Activated naive CD4-positive, alpha-beta T cell treated with anti-CD3 and anti-CD28 coated beads, Interleukin-2, amount 10 ng/mL, durations not matched to agents 7 days and 5 days (primary cell): ENCODE measurements at regions not wholly inside any gene's neighbourhood (a gene's known extent, or its start where the extent isn't known, plus 50 kb on each side); places are given as distances from the start of the nearest gene placed in this dataset.

ENCODE experiments used
- CTCF ChIA-PET: fragments of 350-600 bp; sonication (Branson Sonifier 250); formaldehyde crosslinking; loops from one replicate; lab custom pipeline; 2021; ENCODE audit warnings: antibody characterized with exemption; lab: Charles Lee
- DNase-seq: peaks from one replicate; pipeline ENCODE4 v3.0.0-alpha.2; 2020
- H3K27ac Mint-ChIP-seq: one replicate; pipeline ENCODE4 v1.8.0; 2021; ENCODE audit warnings: mild to moderate bottlenecking, moderate library complexity, mixed read lengths
- H3K27me3 Mint-ChIP-seq: one replicate; pipeline ENCODE4 v1.8.0; 2021; ENCODE audit warnings: mild to moderate bottlenecking, mixed read lengths
- H3K36me3 Mint-ChIP-seq: one replicate; pipeline ENCODE4 v1.8.0; 2021; ENCODE audit warnings: mixed read lengths
- H3K4me1 Mint-ChIP-seq: one replicate; pipeline ENCODE4 v1.8.0; 2021; ENCODE audit warnings: mixed read lengths
- H3K4me3 Mint-ChIP-seq: one replicate; pipeline ENCODE4 v1.8.0; 2021; ENCODE audit warnings: mild to moderate bottlenecking, moderate library complexity, mixed read lengths
- H3K9me3 Mint-ChIP-seq: one replicate; pipeline ENCODE4 v1.8.0; 2021; ENCODE audit warnings: mixed read lengths

DNA sequence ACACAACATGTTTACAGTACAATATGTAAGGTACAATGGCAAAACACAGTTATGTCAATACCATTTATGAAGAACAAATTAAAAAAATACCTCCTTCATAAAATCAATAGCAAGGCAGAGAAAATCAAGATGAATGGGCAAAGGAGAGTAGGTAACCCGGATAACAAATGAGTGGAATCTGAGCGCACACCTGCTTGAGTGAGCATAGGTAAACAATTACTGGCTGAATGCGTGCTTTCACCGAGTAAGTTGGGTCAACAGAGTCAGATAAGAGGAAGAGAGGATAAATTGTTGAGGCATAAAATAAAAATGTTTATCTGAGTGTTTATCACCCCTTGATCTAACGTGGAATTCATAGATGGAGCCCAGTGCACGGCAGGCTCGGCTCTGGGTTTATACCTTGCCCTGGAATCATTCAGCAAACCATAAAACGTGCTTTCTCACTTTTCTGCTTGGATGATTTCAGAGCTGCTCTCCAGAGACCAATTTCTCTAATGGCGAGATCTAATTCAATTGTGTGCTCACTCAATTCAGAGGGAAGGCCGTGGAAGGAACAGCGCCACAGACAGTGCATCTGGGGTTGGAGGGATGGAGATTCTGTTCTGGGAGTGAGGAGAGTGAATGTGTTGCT lies 224.8 kb upstream of the MAP3K7 start:
- H3K27me3 Mint-ChIP-seq = no peaks in the 10 kb centered on the region
- DNase-seq = no peak
- no peak overlapping the region for H3K4me3 Mint-ChIP-seq
- H3K4me1 Mint-ChIP-seq = no peaks in the 10 kb centered on the region
- no peaks in the 10 kb centered on the region for H3K36me3 Mint-ChIP-seq
- CTCF ChIA-PET = no interaction called here
- H3K9me3 Mint-ChIP-seq = no peaks in the 10 kb centered on the region
- no peak overlapping the region for H3K27ac Mint-ChIP-seq

DNA sequence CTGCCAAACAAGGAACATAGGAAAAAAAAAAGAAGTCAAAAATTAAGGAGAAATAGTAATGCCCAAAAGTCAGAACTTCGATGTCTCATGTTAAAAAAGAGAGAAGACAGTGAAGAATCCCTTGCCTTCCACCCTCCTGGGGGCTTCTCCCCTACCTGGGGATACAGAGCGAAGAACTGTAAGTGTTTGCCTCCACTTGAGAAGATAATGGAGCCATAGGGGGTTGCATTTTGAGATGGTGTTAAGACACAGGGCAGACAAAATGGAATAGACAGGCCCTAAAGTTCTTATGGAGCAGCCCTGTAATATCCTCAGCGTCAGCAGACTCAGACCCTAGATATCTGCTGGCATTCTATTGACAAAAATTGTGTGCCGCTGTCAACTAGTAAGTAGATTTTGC lies 222.2 kb upstream of the MAP3K7 start:
- Mint-ChIP-seq H3K27me3 (no peaks in the 10 kb centered on the region), H3K4me1 (no peaks in the 10 kb centered on the region), H3K36me3 (no peaks in the 10 kb centered on the region), H3K4me3 (no peak overlapping the region), H3K9me3 (no peaks in the 10 kb centered on the region), H3K27ac (no peak overlapping the region)
- CTCF ChIA-PET = no interaction called here
- no peak for DNase-seq

DNA sequence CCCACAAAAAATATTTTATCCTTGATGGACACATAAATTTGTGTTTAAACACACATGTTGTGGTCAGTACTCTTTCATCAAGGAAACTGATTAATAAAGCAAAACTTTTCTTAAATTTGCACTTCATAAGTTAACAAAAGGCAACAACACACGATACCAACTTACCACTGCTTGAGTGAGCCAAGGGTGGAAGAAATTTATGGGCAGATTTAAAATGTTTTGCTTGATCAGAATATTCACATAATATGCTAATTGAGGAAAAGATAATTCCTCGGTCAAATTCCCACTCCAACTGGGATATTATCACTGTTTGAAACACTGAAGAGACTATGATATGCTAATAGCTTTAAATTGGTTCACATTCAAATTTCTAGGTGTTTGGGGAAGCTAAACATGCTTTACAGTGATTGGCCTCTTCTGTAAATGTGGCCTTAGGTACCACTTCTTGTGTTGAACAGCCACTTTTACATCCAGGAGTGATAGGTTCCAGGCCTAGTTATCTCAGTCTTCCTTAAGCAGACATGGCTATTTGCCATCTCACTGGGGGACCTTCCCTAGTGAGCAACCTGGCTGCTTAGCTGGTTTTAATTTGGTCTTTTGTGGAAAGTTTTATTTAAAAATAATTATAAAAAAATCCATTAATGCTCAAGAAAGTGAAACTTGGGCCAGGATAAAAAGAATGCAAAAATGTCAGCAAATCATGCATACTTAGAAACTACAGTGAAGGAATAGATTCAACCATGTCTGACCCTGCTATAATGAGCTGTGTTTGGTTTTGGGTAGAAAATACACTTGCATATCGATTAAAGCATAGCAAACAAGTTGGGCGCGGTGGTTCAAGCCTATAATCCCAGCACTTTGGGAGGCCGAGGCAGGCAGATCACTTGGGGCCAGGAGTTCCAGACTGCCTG lies 221.2 kb upstream of the MAP3K7 start:
- H3K27ac Mint-ChIP-seq = no peak overlapping the region
- no peaks in the 10 kb centered on the region for H3K36me3 Mint-ChIP-seq
- no peak for DNase-seq
- CTCF ChIA-PET = no interaction called here
- no peaks in the 10 kb centered on the region for H3K27me3 Mint-ChIP-seq
- H3K4me1 Mint-ChIP-seq = no peaks in the 10 kb centered on the region
- H3K9me3 Mint-ChIP-seq = no peaks in the 10 kb centered on the region
- no peak overlapping the region for H3K4me3 Mint-ChIP-seq

DNA sequence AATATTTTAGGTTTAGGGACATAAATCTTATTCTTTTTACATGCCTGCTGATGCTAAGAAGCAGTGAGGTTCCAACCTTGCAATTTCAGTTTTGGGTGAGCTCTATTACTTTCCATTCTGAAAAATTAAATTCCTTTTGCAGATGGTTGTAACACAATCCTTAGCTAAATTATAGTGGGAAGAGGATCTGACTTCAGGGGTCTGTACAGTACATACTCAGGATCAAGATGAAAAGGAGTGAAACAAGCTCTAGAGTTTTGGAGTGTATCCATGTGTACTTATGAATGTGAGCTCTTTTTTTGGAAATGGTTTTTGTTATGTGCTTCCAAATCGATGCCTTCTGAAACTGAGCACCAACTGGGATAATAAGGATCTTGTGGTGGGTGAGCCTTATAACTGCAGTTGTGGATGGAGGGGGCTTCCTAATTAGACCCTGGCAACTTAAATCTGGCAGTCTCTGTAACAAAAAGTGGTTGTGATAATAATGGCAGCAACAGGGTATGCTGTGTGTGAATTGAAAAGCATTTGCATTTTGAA lies 218.8 kb upstream of the MAP3K7 start:
- H3K36me3 Mint-ChIP-seq = no peaks in the 10 kb centered on the region
- DNase-seq = no peak
- no peaks in the 10 kb centered on the region for H3K4me1 Mint-ChIP-seq
- H3K4me3 Mint-ChIP-seq = no peak overlapping the region
- no peaks in the 10 kb centered on the region for H3K9me3 Mint-ChIP-seq
- no peak overlapping the region for H3K27ac Mint-ChIP-seq
- peaks cover 3% of the 10 kb centered on the region for H3K27me3 Mint-ChIP-seq
- CTCF ChIA-PET = interaction anchor here (1.1 kb wide), 1 partner anchor 9 kb away, joined by 3 read pairs; no protein-coding TSS in a partner anchor

DNA sequence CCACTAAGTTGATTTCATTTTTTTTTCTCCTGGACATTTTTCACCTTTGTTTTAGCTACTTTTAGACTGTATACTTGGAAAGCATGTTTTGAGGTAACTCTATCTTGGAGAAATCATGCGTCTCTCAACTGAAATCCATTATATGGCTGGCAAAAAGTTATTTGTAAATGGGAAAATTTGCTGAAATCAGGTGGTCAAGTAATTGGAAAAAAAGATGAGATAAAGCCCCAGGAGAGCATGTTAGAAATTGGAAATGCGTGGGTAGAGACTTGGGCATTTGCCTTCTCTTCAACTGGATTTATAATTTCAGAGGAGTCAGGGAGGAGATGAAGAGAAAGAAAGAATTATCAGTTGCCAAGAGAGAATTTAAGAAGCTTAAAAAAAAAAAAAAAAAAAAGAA lies 217.1 kb upstream of the MAP3K7 start:
- Mint-ChIP-seq H3K4me3 (no peak overlapping the region), H3K36me3 (no peaks in the 10 kb centered on the region), H3K27ac (no peak overlapping the region), H3K9me3 (no peaks in the 10 kb centered on the region), H3K4me1 (no peaks in the 10 kb centered on the region), H3K27me3 (peaks cover 3% of the 10 kb centered on the region)
- no peak for DNase-seq
- CTCF ChIA-PET = no interaction called here

DNA sequence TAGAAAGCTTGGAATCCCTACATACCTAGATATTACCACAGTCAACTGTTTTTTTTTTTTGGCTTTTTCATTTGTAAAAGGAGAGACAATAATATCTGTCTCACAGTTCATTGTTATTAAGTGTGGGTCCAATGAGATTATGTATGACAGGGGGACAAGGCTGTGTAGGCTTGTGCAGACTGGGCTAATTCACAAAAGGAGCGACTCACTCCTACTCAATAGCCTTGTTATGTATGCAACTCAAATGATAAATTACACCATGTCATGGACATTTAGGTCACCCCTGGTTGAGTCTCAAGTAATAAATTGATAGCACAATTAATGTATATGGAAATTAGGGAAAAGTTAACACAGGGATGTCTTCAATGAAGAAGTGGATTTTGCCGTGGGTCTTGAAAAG lies 208.2 kb upstream of the MAP3K7 start:
- Mint-ChIP-seq H3K27ac (no peak overlapping the region), H3K9me3 (no peaks in the 10 kb centered on the region), H3K36me3 (no peaks in the 10 kb centered on the region), H3K27me3 (no peaks in the 10 kb centered on the region), H3K4me3 (no peak overlapping the region), H3K4me1 (no peaks in the 10 kb centered on the region)
- CTCF ChIA-PET = no interaction called here
- DNase-seq = no peak

DNA sequence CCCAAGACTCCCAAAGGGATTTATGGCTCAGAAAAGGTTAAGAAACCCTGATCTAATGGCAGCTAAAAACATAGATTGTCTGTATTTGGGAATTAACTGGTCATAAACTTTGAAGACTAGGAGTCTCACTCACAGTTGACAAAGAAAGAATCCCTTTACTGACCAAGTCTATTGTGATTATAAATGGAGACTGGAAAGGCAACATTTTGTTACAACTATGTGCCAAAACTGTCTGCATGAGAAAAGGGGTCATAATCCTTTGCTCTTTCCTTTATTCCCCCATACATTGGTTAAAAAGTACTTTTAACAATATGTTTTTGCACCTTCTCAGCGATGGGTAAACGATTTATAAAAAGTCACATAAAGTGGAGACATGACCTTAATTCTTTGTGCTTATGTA lies 206.9 kb upstream of the MAP3K7 start:
- CTCF ChIA-PET = no interaction called here
- no peak overlapping the region for H3K4me3 Mint-ChIP-seq
- no peak for DNase-seq
- H3K9me3 Mint-ChIP-seq = no peaks in the 10 kb centered on the region
- H3K27me3 Mint-ChIP-seq = no peaks in the 10 kb centered on the region
- H3K36me3 Mint-ChIP-seq = no peaks in the 10 kb centered on the region
- no peak overlapping the region for H3K27ac Mint-ChIP-seq
- H3K4me1 Mint-ChIP-seq = no peaks in the 10 kb centered on the region

DNA sequence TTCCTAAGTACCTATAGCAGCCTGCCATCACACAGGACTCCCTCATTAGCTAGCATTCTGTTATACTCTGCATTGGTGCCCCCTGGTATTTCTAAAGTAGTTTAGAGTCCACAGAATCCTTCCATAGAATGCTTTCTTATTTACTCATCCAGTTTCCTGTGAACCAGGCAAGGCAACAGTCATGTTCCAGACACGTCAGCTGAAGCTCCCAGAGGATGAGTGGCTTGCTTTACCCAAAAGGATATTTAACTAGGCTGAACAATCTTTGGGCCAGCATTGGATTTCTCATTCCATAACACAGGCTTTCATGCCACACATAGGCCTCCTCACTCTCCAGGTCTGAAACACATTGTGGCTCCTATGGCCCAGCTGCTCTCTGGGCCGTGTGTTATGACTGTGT lies 203.8 kb upstream of the MAP3K7 start:
- H3K4me3 Mint-ChIP-seq = no peak overlapping the region
- CTCF ChIA-PET = no interaction called here
- no peaks in the 10 kb centered on the region for H3K36me3 Mint-ChIP-seq
- H3K27me3 Mint-ChIP-seq = no peaks in the 10 kb centered on the region
- no peak overlapping the region for H3K27ac Mint-ChIP-seq
- H3K4me1 Mint-ChIP-seq = no peaks in the 10 kb centered on the region
- DNase-seq = no peak
- H3K9me3 Mint-ChIP-seq = no peaks in the 10 kb centered on the region

DNA sequence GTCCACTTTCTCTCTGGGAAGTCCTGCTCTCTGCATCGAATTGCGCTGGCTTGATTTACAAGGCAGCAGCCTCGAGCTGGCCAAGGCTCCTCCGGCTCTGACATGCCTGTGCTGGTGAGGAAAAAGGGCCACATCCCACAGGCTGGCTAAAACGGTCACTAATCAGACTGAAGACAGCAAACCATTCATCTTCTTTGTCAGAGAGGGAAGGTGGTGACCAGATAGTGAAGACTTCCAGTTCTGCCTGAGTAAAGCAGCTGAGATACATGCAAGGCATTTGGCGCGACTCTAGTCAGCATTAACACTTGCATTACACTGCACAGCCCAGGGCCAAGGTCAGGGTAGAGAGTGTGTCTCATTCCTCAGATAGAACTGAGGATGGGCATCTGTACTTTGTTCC lies 203.2 kb upstream of the MAP3K7 start:
- CTCF ChIA-PET = no interaction called here
- Mint-ChIP-seq H3K9me3 (no peaks in the 10 kb centered on the region), H3K36me3 (no peaks in the 10 kb centered on the region), H3K4me1 (no peaks in the 10 kb centered on the region), H3K27ac (no peak overlapping the region), H3K4me3 (no peak overlapping the region), H3K27me3 (no peaks in the 10 kb centered on the region)
- no peak for DNase-seq

DNA sequence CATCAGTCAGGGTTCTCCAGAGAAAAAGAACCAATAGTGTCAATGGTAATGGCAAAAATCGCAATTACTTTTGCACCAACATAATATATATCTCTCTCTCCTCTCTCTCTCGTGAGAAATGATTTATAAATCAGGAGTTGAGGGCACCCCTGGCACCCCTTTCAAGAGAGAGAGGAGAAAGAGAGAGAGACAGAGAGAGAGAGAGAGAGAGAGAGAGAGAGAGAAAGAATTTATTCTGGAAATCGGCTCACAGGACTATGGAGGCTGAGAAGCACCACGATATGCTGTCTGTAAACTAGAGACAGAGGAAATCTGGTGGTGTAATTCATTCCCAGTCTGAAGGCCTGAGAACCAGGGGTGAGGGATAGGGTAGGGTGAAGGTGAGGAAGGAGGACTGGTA lies 201.9 kb upstream of the MAP3K7 start:
- Mint-ChIP-seq H3K9me3 (no peaks in the 10 kb centered on the region), H3K4me3 (no peak overlapping the region), H3K36me3 (no peaks in the 10 kb centered on the region), H3K27ac (no peak overlapping the region), H3K4me1 (no peaks in the 10 kb centered on the region), H3K27me3 (no peaks in the 10 kb centered on the region)
- CTCF ChIA-PET = no interaction called here
- DNase-seq = no peak

DNA sequence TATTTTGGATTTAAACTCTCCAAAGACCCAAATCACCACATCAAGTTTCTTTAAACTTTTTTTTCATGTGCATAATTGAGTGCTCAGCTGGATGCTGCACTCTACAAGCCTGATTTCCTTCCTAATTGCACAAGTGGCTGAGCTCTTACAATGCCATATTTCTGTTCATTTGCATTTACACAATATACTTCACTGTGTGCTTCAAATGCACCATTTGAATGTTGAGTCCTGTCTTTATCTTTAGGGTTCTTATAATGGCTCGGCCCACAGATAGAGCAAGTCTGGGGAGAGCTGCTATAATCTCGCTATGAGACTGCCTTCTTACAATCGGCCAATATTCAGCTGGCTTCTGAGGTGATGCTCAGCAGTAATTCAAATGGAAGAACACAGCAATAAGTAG lies 200.6 kb upstream of the MAP3K7 start:
- H3K27ac Mint-ChIP-seq = no peak overlapping the region
- H3K27me3 Mint-ChIP-seq = no peaks in the 10 kb centered on the region
- no peak for DNase-seq
- CTCF ChIA-PET = no interaction called here
- no peak overlapping the region for H3K4me3 Mint-ChIP-seq
- no peaks in the 10 kb centered on the region for H3K9me3 Mint-ChIP-seq
- no peaks in the 10 kb centered on the region for H3K36me3 Mint-ChIP-seq
- H3K4me1 Mint-ChIP-seq = no peaks in the 10 kb centered on the region

DNA sequence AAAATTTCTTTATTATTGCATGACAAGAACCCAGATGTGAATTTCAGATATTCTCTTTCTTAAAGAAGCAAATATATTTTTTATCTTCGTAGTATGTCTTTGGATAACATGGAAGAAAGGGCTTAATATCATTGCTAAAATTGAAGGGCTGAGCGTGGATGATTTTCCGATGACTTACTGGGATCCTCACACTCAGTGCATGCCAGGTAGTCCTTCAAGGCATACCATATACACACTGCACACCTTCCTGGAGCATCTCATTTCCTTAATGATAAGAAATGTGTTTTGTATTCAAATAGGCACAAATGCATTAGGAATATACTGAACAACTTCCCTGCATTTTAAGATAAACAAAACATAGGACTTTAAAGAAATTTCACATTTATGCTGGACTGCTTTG lies 193.9 kb upstream of the MAP3K7 start:
- Mint-ChIP-seq H3K4me1 (no peaks in the 10 kb centered on the region), H3K27ac (no peak overlapping the region), H3K27me3 (no peaks in the 10 kb centered on the region), H3K36me3 (no peaks in the 10 kb centered on the region), H3K4me3 (no peak overlapping the region), H3K9me3 (no peaks in the 10 kb centered on the region)
- CTCF ChIA-PET = no interaction called here
- no peak for DNase-seq

DNA sequence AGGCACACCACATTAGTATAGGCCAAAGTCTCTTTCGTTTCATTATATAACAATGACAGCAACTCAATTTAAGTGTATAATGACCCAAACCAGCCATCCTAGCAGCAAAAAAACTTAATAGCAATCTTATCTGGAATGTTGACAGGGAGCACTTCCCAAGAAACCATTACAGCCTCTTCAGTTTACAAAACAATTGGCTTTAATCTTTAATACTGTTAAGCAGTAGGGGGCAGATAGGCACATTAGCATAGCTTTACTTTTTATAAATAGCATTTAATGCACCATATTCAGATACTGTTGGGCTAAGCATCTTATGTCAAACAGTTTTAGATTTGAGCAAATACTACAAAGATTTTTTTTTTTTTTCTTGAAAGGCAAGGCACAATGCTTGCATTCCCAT lies 193.3 kb upstream of the MAP3K7 start:
- H3K9me3 Mint-ChIP-seq = no peaks in the 10 kb centered on the region
- no peaks in the 10 kb centered on the region for H3K36me3 Mint-ChIP-seq
- CTCF ChIA-PET = no interaction called here
- H3K27ac Mint-ChIP-seq = no peak overlapping the region
- no peak overlapping the region for H3K4me3 Mint-ChIP-seq
- no peaks in the 10 kb centered on the region for H3K4me1 Mint-ChIP-seq
- H3K27me3 Mint-ChIP-seq = no peaks in the 10 kb centered on the region
- no peak for DNase-seq

DNA sequence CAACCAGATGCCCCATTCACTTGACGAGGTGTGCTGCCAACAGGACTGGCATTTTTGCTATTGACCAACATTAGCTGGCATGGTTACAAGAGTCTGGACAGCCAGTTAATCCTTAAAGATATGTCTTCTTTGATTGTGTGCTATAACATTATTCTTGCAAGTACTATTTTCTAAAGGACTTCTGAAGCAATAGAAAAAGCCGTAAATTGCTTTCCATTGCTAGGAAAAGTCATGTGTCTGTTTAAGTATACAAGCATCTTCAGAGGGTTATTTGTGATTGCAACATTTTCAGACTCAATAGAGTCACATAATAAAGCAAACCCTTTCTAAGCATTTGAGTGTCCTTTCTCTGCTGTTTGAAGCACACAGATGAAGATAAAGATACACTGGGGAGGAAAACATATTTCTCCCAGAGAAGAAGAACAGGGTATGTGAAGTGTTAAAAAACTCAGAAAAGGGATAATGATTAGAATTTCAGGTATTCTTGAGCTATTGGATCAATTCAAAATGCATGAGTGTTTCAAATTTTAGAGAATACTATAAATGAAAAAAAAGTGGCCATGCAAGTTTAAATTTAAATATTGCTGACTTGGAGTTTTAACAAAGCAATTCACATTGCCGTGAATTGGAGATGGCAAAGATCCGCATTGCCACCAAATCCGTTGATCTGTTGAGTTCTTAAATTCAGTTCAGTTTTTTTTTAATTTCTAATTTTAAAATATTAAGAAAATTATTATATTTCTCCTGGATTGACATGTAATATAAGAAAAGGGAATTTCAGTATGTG lies 191.7 kb upstream of the MAP3K7 start:
- Mint-ChIP-seq H3K36me3 (no peaks in the 10 kb centered on the region), H3K4me1 (no peaks in the 10 kb centered on the region), H3K27me3 (no peaks in the 10 kb centered on the region), H3K4me3 (no peak overlapping the region), H3K27ac (no peak overlapping the region), H3K9me3 (no peaks in the 10 kb centered on the region)
- no peak for DNase-seq
- CTCF ChIA-PET = interaction anchor here (0.7 kb wide), 1 partner anchor 64 kb away, joined by 3 read pairs; no protein-coding TSS in a partner anchor
